ENCODE measurements at regions not wholly inside any gene's neighbourhood (a gene's known extent, or its start where the extent isn't known, plus 50 kb on each side); places are given as distances from the start of the nearest gene placed in this dataset.

- no peak overlapping the region for H3K4me3 ChIP-seq (ENCODE audit: low read depth, low read length)
- FAIRE-seq (peak; percentile 83), DNase-seq (ENCODE audit: low read depth) (peak; percentile 46)
- H3K36me3 ChIP-seq (ENCODE audit: control insufficient read depth, insufficient read depth, low read length): no peaks in the 10 kb centered on the region
- TF ChIP-seq CTCF (IDR thresholded peaks at IDR 0.05; ENCODE audit: insufficient read depth, low read length, severe bottlenecking): no peak
- no peaks in the 10 kb centered on the region for H3K27me3 ChIP-seq (ENCODE audit: control insufficient read depth, insufficient read depth, low read length)
Observed at GRCh38 chr1:113255720-113256347, 134.5 kb upstream of the MAGI3 start.

- DNase-seq (ENCODE audit: low read depth) (peak; percentile 8), FAIRE-seq (no peak)
- no peak for TF ChIP-seq CTCF (IDR thresholded peaks at IDR 0.05; ENCODE audit: insufficient read depth, low read length, severe bottlenecking)
- Histone ChIP-seq H3K36me3 (ENCODE audit: control insufficient read depth, insufficient read depth, low read length) (no peaks in the 10 kb centered on the region), H3K27me3 (ENCODE audit: control insufficient read depth, insufficient read depth, low read length) (no peaks in the 10 kb centered on the region), H3K4me3 (ENCODE audit: low read depth, low read length) (no peak overlapping the region)
Observed at GRCh38 chr1:113256348-113256729, 134.0 kb upstream of the MAGI3 start.

GRCh38 chr1:113259988-113260387, 130.3 kb upstream of the MAGI3 start:
- H3K4me3 ChIP-seq (ENCODE audit: low read depth, low read length): no peak overlapping the region
- no peaks in the 10 kb centered on the region for H3K36me3 ChIP-seq (ENCODE audit: control insufficient read depth, insufficient read depth, low read length)
- TF ChIP-seq CTCF (IDR thresholded peaks at IDR 0.05; ENCODE audit: insufficient read depth, low read length, severe bottlenecking): no peak
- DNase-seq (ENCODE audit: low read depth) (no peak), FAIRE-seq (no peak)
- no peaks in the 10 kb centered on the region for H3K27me3 ChIP-seq (ENCODE audit: control insufficient read depth, insufficient read depth, low read length)

- TF ChIP-seq CTCF (IDR thresholded peaks at IDR 0.05; ENCODE audit: insufficient read depth, low read length, severe bottlenecking): no peak
- no peak overlapping the region for H3K4me3 ChIP-seq (ENCODE audit: low read depth, low read length)
- DNase-seq (ENCODE audit: low read depth) (no peak), FAIRE-seq (no peak)
- peaks cover 2% of the 10 kb centered on the region for H3K27me3 ChIP-seq (ENCODE audit: control insufficient read depth, insufficient read depth, low read length)
- no peaks in the 10 kb centered on the region for H3K36me3 ChIP-seq (ENCODE audit: control insufficient read depth, insufficient read depth, low read length)
Observed at GRCh38 chr1:113265196-113265595, 125.1 kb upstream of the MAGI3 start.

GRCh38 chr1:113266788-113267187, 123.5 kb upstream of the MAGI3 start:
- no peak for DNase-seq (ENCODE audit: low read depth)
- no peak overlapping the region for H3K4me3 ChIP-seq (ENCODE audit: low read depth, low read length)
- no peaks in the 10 kb centered on the region for H3K36me3 ChIP-seq (ENCODE audit: control insufficient read depth, insufficient read depth, low read length)
- no peak for FAIRE-seq
- TF ChIP-seq CTCF (IDR thresholded peaks at IDR 0.05; ENCODE audit: insufficient read depth, low read length, severe bottlenecking): no peak
- peaks cover 2% of the 10 kb centered on the region for H3K27me3 ChIP-seq (ENCODE audit: control insufficient read depth, insufficient read depth, low read length)
